ENCODE measurements at regions not wholly inside any gene's neighbourhood (a gene's known extent, or its start where the extent isn't known, plus 50 kb on each side); places are given as distances from the start of the nearest gene placed in this dataset.
"Not testable (repeated sequence)": the region's sequence is repeated elsewhere in the genome, so short reads cannot be mapped to it uniquely, and the experiment has no call there.

DNA sequence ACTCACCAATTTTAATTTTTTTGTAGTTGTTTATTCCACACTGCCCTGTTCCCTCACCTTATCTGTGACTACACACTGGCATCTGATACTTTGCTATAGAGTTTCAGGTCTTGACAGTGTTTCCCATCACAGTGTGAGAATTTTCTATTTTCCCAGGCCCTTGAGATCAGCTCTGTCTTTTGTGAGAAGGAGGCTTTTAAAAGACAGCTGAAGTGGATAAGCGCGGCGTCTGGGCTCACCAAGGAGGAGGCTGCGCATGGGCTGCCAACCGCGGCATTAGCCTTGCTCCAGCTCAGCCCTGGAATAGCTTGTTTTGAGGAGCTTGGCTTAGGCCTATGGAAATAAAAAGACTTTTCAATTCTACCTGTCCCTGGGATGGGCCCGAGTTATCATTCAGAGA is 181.3 kb downstream of the RMST start:
- DNase-seq (ENCODE audit: low read depth, low spot score): no peak
- CTCF ChIA-PET: no interaction called here
- H3K27ac ChIP-seq (ENCODE audit: low read depth, low read length): no peak overlapping the region
- POLR2A ChIA-PET: no interaction called here
- H3K4me3 ChIP-seq (ENCODE audit: low read depth, low read length): no peak overlapping the region
- H3K9me3 ChIP-seq (ENCODE audit: control insufficient read depth, insufficient read depth, low read length): peaks cover 15% of the 10 kb centered on the region
- TF ChIP-seq, protein P1, sequence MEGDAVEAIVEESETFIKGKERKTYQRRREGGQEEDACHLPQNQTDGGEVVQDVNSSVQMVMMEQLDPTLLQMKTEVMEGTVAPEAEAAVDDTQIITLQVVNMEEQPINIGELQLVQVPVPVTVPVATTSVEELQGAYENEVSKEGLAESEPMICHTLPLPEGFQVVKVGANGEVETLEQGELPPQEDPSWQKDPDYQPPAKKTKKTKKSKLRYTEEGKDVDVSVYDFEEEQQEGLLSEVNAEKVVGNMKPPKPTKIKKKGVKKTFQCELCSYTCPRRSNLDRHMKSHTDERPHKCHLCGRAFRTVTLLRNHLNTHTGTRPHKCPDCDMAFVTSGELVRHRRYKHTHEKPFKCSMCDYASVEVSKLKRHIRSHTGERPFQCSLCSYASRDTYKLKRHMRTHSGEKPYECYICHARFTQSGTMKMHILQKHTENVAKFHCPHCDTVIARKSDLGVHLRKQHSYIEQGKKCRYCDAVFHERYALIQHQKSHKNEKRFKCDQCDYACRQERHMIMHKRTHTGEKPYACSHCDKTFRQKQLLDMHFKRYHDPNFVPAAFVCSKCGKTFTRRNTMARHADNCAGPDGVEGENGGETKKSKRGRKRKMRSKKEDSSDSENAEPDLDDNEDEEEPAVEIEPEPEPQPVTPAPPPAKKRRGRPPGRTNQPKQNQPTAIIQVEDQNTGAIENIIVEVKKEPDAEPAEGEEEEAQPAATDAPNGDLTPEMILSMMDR (IDR thresholded peaks at IDR 0.05; ENCODE audit: low read depth, low read length): no peak
- H3K27me3 ChIP-seq (ENCODE audit: control insufficient read depth, insufficient read depth, low read length): no peaks in the 10 kb centered on the region

DNA sequence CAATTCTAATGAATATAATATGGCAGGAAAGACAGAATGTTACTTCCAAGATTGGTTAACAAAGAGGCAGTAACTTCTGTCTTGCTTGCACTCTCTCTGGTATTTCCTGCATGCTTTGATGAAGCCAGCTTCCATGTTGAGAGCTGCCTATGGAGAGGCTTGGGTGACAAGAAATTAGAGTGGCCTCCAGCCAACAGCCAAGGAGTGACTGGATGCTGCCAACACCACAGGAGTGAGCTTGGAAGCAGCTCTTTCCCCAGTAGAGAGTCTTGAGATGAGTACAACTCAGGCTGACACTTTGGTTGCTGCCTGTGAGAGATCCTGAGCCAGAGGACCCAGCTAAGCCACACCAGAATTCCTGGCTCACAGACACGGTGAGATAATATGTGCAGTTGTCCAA is 183.1 kb downstream of the RMST start:
- Histone ChIP-seq H3K27ac (ENCODE audit: low read depth, low read length) (no peak overlapping the region), H3K9me3 (ENCODE audit: control insufficient read depth, insufficient read depth, low read length) (peaks cover 17% of the 10 kb centered on the region), H3K27me3 (ENCODE audit: control insufficient read depth, insufficient read depth, low read length) (no peaks in the 10 kb centered on the region), H3K4me3 (ENCODE audit: low read depth, low read length) (no peak overlapping the region)
- DNase-seq (ENCODE audit: low read depth, low spot score): no peak
- CTCF ChIA-PET: no interaction called here
- TF ChIP-seq, protein P1 (IDR thresholded peaks at IDR 0.05; ENCODE audit: low read depth, low read length): no peak
- POLR2A ChIA-PET: no interaction called here

DNA sequence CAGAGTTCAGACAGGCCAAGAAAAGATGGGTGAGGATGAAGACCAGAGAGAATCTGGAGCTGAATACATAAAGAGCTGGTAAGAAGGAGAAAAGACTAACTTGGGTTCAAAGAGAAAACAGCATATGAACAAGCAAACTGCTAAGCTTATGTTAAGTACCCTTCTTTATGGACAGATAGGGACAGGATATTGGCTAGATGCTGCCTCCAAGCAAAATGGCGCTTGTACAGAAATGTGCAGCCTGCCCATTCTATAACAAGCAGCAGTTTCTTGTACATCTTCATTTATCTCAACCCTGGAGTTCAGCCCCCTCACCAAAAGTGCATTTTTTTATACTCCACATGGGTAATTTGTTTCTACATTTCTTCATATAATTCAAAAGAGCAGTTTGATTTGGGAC is 184.5 kb downstream of the RMST start:
- Histone ChIP-seq H3K27me3 (ENCODE audit: control insufficient read depth, insufficient read depth, low read length) (no peaks in the 10 kb centered on the region), H3K27ac (ENCODE audit: low read depth, low read length) (no peak overlapping the region), H3K9me3 (ENCODE audit: control insufficient read depth, insufficient read depth, low read length) (peaks cover 13% of the 10 kb centered on the region), H3K4me3 (ENCODE audit: low read depth, low read length) (no peak overlapping the region)
- TF ChIP-seq, protein P1 (IDR thresholded peaks at IDR 0.05; ENCODE audit: low read depth, low read length): no peak
- CTCF ChIA-PET: no interaction called here
- POLR2A ChIA-PET: no interaction called here
- DNase-seq (ENCODE audit: low read depth, low spot score): no peak

DNA sequence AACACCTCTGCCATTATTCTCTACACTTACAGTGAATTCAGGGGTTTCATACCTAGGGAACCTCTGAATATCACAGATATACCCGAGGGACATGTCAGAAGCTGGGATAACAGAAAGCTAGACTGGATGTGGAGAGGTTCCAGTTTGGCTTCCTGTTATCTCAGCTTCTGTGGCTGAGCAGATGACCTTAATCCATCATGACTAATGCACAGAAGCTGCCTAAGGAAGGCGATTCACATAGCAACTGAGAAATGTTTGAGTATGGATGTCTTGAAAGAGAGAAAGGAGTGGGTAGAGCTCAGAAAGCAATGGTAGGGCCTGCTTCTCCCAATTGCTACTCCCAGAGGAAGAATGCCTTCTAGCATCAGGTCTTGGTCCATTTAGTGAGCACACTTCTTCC is 187.6 kb downstream of the RMST start:
- ChIA-PET POLR2A (no interaction called here), CTCF (interaction anchor here (0.5 kb wide), 1 partner anchor 12 kb away, joined by 4 read pairs; no protein-coding TSS in a partner anchor)
- TF ChIP-seq, protein P1 (IDR thresholded peaks at IDR 0.05; ENCODE audit: low read depth, low read length): no peak
- Histone ChIP-seq H3K27ac (ENCODE audit: low read depth, low read length) (no peak overlapping the region), H3K4me3 (ENCODE audit: low read depth, low read length) (no peak overlapping the region), H3K9me3 (ENCODE audit: control insufficient read depth, insufficient read depth, low read length) (peaks cover 6% of the 10 kb centered on the region; the same call in 1 of the 2 replicates), H3K27me3 (ENCODE audit: control insufficient read depth, insufficient read depth, low read length) (no peaks in the 10 kb centered on the region)
- no peak for DNase-seq (ENCODE audit: low read depth, low spot score)

- H3K9me3 ChIP-seq (ENCODE audit: control insufficient read depth, insufficient read depth, low read length); POLR2A ChIA-PET; CTCF ChIA-PET; H3K4me3 ChIP-seq (ENCODE audit: low read depth, low read length); H3K27me3 ChIP-seq (ENCODE audit: control insufficient read depth, insufficient read depth, low read length); DNase-seq (ENCODE audit: low read depth, low spot score); H3K27ac ChIP-seq (ENCODE audit: low read depth, low read length): not testable (repeated sequence)
Measured at GRCh38 chr12:97656548-97656947, 193.9 kb downstream of the RMST start.

All from AG04450 (cell line).